ENCODE measurements at regions not wholly inside any gene's neighbourhood (a gene's known extent, or its start where the extent isn't known, plus 50 kb on each side); places are given as distances from the start of the nearest gene placed in this dataset.

- TF ChIP-seq POLR2AphosphoS5 (IDR thresholded peaks at IDR 0.05) (no peak), CTCF (IDR thresholded peaks at IDR 0.05) (no peak), POLR2A (IDR thresholded peaks at IDR 0.05) (no peak), EP300 (IDR thresholded peaks at IDR 0.05) (no peak)
Observed at GRCh38 chr10:43939939-43940820, 291.5 kb upstream of the ZNF32 start.
